ENCODE measurements at regions not wholly inside any gene's neighbourhood (a gene's known extent, or its start where the extent isn't known, plus 50 kb on each side); places are given as distances from the start of the nearest gene placed in this dataset.

- POLR2A ChIA-PET: no interaction called here
- ATAC-seq (no peak), DNase-seq (ENCODE audit: low read depth in 1 of 2, low spot score in 1 of 2) (no peak), FAIRE-seq (no peak)
- CTCF ChIA-PET: no interaction called here
- no peak overlapping the region for H3K27ac ChIP-seq
- no peaks in the 10 kb centered on the region for H3K4me1 ChIP-seq
- H3K9me3 ChIP-seq: peaks cover 19% of the 10 kb centered on the region
- H3K4me2 ChIP-seq: no peak overlapping the region
- 27% methylated on average over 4 of the region's 4 CpGs for WGBS (ENCODE audit: missing lambda C conversion rate)
- no peak for TF ChIP-seq ZSCAN20 (CRISPR knock-in tag; IDR thresholded peaks at IDR 0.05)
- TF ChIP-seq REST (IDR thresholded peaks at IDR 0.05): no peak
- TF ChIP-seq CHD4 (IDR thresholded peaks at IDR 0.05; ENCODE audit: borderline replicate concordance): no peak
- TF ChIP-seq MAX (IDR thresholded peaks at IDR 0.05): no peak
- TF ChIP-seq BCL3 (IDR thresholded peaks at IDR 0.05): no peak
- TF ChIP-seq POLR2AphosphoS2 (conservative IDR thresholded peaks at IDR 0.05; ENCODE audit: low read length): no peak
- TF ChIP-seq BHLHE40 (IDR thresholded peaks at IDR 0.05; ENCODE audit: low read depth, low read length): no peak
- TF ChIP-seq NFE2L2 (conservative IDR thresholded peaks at IDR 0.05; ENCODE audit: low read length): no peak
- TF ChIP-seq SMC3 (IDR thresholded peaks at IDR 0.05): no peak
- TF ChIP-seq EHMT2 (IDR thresholded peaks at IDR 0.05; ENCODE audit: low read depth): no peak
- TF ChIP-seq FOXS1 (CRISPR knock-in tag; IDR thresholded peaks at IDR 0.05): no peak
- TF ChIP-seq KDM1A (IDR thresholded peaks at IDR 0.05; ENCODE audit: low read depth): no peak
- no peak for TF ChIP-seq NR3C1 (IDR thresholded peaks at IDR 0.05)
- TF ChIP-seq USF2 (IDR thresholded peaks at IDR 0.05): no peak
- TF ChIP-seq NPAS2 (CRISPR knock-in tag; IDR thresholded peaks at IDR 0.05; ENCODE audit: borderline replicate concordance): no peak
- no peak for TF ChIP-seq FOSL2 (IDR thresholded peaks at IDR 0.05)
- no peak for TF ChIP-seq FOSL2 (CRISPR knock-in tag; IDR thresholded peaks at IDR 0.05)
- no peak for TF ChIP-seq HDAC2 (IDR thresholded peaks at IDR 0.05)
- TF ChIP-seq HOXB5 (CRISPR knock-in tag; IDR thresholded peaks at IDR 0.05): no peak
- TF ChIP-seq JUN (IDR thresholded peaks at IDR 0.05): no peak
- no peak for TF ChIP-seq MAZ (IDR thresholded peaks at IDR 0.05; ENCODE audit: borderline replicate concordance, low read depth, low read length)
- no peak overlapping the region for H3K4me3 ChIP-seq
Observed at GRCh38 chr2:4368907-4369306, 665.5 kb downstream of the DCDC2C start.

- POLR2A ChIA-PET: no interaction called here
- TF ChIP-seq HES2 (IDR thresholded peaks at IDR 0.05) (no peak), CHD4 (IDR thresholded peaks at IDR 0.05; ENCODE audit: borderline replicate concordance) (no peak), JUNB (IDR thresholded peaks at IDR 0.05) (no peak), BCL3 (IDR thresholded peaks at IDR 0.05) (no peak), JUN (IDR thresholded peaks at IDR 0.05) (no peak), FOSL2 (IDR thresholded peaks at IDR 0.05) (no peak), FOSL2 (CRISPR knock-in tag; IDR thresholded peaks at IDR 0.05) (no peak), RCOR1 (IDR thresholded peaks at IDR 0.05; ENCODE audit: low read depth, low read length) (no peak), E2F6 (IDR thresholded peaks at IDR 0.05; ENCODE audit: borderline replicate concordance, low read depth) (no peak), HDAC2 (IDR thresholded peaks at IDR 0.05) (no peak)
- no peak for ATAC-seq
- no peak for FAIRE-seq
- no peak overlapping the region for H3K27ac ChIP-seq
- CTCF ChIA-PET: no interaction called here
- H3K4me3 ChIP-seq: no peak overlapping the region
- peaks cover 19% of the 10 kb centered on the region for H3K9me3 ChIP-seq
- no peak for DNase-seq (ENCODE audit: low read depth in 1 of 2, low spot score in 1 of 2)
- H3K4me2 ChIP-seq: no peak overlapping the region
- no peaks in the 10 kb centered on the region for H3K4me1 ChIP-seq
- 3% methylated on average over 3 of the region's 3 CpGs for WGBS (ENCODE audit: missing lambda C conversion rate)
Observed at GRCh38 chr2:4369826-4370419, 666.5 kb downstream of the DCDC2C start.
